Liver (tissue), 8 donors: ENCODE measurements at regions not wholly inside any gene's neighbourhood (a gene's known extent, or its start where the extent isn't known, plus 50 kb on each side); places are given as distances from the start of the nearest gene placed in this dataset.

Experiments
- DNase-seq: peaks from one replicate; pipeline ENCODE4 v3.0.0-alpha.2; 2017; ENCODE audit warnings: low spot score
- H3K27ac ChIP-seq, 2 donors: one replicate each; pipeline ENCODE4 v1.7.0; 2013; ENCODE audit warnings: inconsistent platforms in 2 of 2, low read length in 2 of 2, control low read depth in 1 of 2, low read depth in 1 of 2, mild to moderate bottlenecking in 1 of 2
- H3K27me3 ChIP-seq, 4 donors: one replicate each; pipeline versions ENCODE4 v1.6.1 to v1.7.0; 2013; ENCODE audit warnings: low read length in 3 of 4, inconsistent platforms in 1 of 4, mild to moderate bottlenecking in 1 of 4, moderate library complexity in 1 of 4; ENCODE audit not compliant: control insufficient read depth in 4 of 4, insufficient read depth in 4 of 4
- H3K36me3 ChIP-seq, 4 donors: one replicate each; pipeline versions ENCODE4 v1.6.1 to v1.7.0; 2013; ENCODE audit warnings: low read length in 3 of 4, mild to moderate bottlenecking in 3 of 4, low read depth in 1 of 4, moderate library complexity in 1 of 4; ENCODE audit not compliant: control insufficient read depth in 4 of 4, insufficient read depth in 3 of 4
- H3K4me1 ChIP-seq, 4 donors: one replicate each; pipeline versions ENCODE4 v1.6.1 to v1.7.0; 2013; ENCODE audit warnings: low read length in 3 of 4, mild to moderate bottlenecking in 3 of 4, moderate library complexity in 1 of 4; ENCODE audit not compliant: control insufficient read depth in 4 of 4, insufficient read depth in 4 of 4
- H3K4me3 ChIP-seq, 3 donors: one replicate each; pipeline versions ENCODE4 v1.6.1 to v1.7.0; 2013; ENCODE audit warnings: low read length in 3 of 3, control low read depth in 1 of 3, low read depth in 1 of 3, mild to moderate bottlenecking in 1 of 3
- H3K9ac ChIP-seq, 2 donors: one replicate each; pipeline ENCODE4 v1.7.0; 2013; ENCODE audit warnings: low read length in 2 of 2, mild to moderate bottlenecking in 2 of 2, moderate library complexity in 2 of 2, control low read depth in 1 of 2, low read depth in 1 of 2
- H3K9me3 ChIP-seq, 4 donors: one replicate each; pipeline versions ENCODE4 v1.6.1 to v1.7.0; 2013; ENCODE audit warnings: low read length in 3 of 4; ENCODE audit not compliant: control insufficient read depth in 4 of 4
- ATF3 ChIP-seq: IDR thresholded peaks from 2 replicates; pipeline ENCODE4 v1.6.1; 2016; ENCODE audit warnings: antibody characterized with exemption
- EGR1 ChIP-seq, 2 donors: IDR thresholded peaks; 2 replicates each; pipeline ENCODE4 v1.6.1; 2016 to 2018; ENCODE audit warnings: antibody characterized with exemption in 2 of 2, low read depth in 2 of 2
- FOXA1 ChIP-seq: IDR thresholded peaks from 2 replicates; pipeline ENCODE4 v1.6.1; 2016; ENCODE audit warnings: antibody characterized with exemption
- FOXA2 ChIP-seq: IDR thresholded peaks from 2 replicates; pipeline ENCODE4 v1.6.1; 2016; ENCODE audit warnings: antibody characterized with exemption
- GABPA ChIP-seq, 2 donors: IDR thresholded peaks in 1 of 2; conservative IDR thresholded peaks in 1 of 2; 2 replicates each; pipeline ENCODE4 v1.6.1; 2016; ENCODE audit warnings: antibody characterized with exemption in 2 of 2, mild to moderate bottlenecking in 1 of 2, moderate library complexity in 1 of 2
- HNF4A ChIP-seq, 2 donors: conservative IDR thresholded peaks; 2 replicates each; pipeline ENCODE4 v1.6.1; 2016; ENCODE audit warnings: antibody characterized with exemption in 2 of 2, mild to moderate bottlenecking in 2 of 2
- HNF4G ChIP-seq: IDR thresholded peaks from 2 replicates; pipeline ENCODE4 v1.6.1; 2016; ENCODE audit warnings: antibody characterized with exemption
- JUND ChIP-seq, 2 donors: IDR thresholded peaks; 2 replicates each; pipeline ENCODE4 v1.6.1; 2016; ENCODE audit warnings: antibody characterized with exemption in 2 of 2
- MAX ChIP-seq: IDR thresholded peaks from 2 replicates; pipeline ENCODE4 v1.6.1; 2016; ENCODE audit warnings: antibody characterized with exemption
- NR2F2 ChIP-seq: IDR thresholded peaks from 2 replicates; pipeline ENCODE4 v1.6.1; 2016; ENCODE audit warnings: antibody characterized with exemption
- RAD21 ChIP-seq, 2 donors: IDR thresholded peaks; 2 replicates each; pipeline ENCODE4 v1.6.1; 2016; ENCODE audit warnings: antibody characterized with exemption in 2 of 2, mild to moderate bottlenecking in 2 of 2
- RXRA ChIP-seq, 2 donors: IDR thresholded peaks; 2 replicates each; pipeline ENCODE4 v1.6.1; 2017 to 2018; ENCODE audit warnings: antibody characterized with exemption in 2 of 2, mild to moderate bottlenecking in 1 of 2
- SP1 ChIP-seq: IDR thresholded peaks from 2 replicates; pipeline ENCODE4 v1.6.1; 2018; ENCODE audit warnings: antibody characterized with exemption, mild to moderate bottlenecking
- TAF1 ChIP-seq: conservative IDR thresholded peaks from 2 replicates; pipeline ENCODE4 v1.6.1; 2016; ENCODE audit warnings: antibody characterized with exemption, mild to moderate bottlenecking
- YY1 ChIP-seq: IDR thresholded peaks from 2 replicates; pipeline ENCODE4 v1.6.1; 2016; ENCODE audit warnings: antibody characterized with exemption, mild to moderate bottlenecking
- WGBS: extraction: QIAGEN DNeasy Blood & Tissue Kit; methylation state at CpG from one replicate; pipeline ENCODE4 v1.1.7; 2013; 5-methylcytosine and 5-hydroxymethylcytosine counted together
- TF ChIP-seq, protein P1 (sequence below): fragments of 150-350 bp; IDR thresholded peaks from 2 replicates; pipeline ENCODE4 v1.5.1; 2017; ENCODE audit warnings: improper control_type of control experiment, low read depth, low read length; ENCODE audit not compliant: missing input control
- TF ChIP-seq, protein P2 (sequence below): IDR thresholded peaks from 2 replicates; pipeline ENCODE4 v1.6.1; 2016; ENCODE audit warnings: antibody characterized with exemption
- donor health status: healthy.
- donor health status: healthy.
- donor health status: healthy.
- donor health status: healthy.
- donor health status: healthy.

DNA sequence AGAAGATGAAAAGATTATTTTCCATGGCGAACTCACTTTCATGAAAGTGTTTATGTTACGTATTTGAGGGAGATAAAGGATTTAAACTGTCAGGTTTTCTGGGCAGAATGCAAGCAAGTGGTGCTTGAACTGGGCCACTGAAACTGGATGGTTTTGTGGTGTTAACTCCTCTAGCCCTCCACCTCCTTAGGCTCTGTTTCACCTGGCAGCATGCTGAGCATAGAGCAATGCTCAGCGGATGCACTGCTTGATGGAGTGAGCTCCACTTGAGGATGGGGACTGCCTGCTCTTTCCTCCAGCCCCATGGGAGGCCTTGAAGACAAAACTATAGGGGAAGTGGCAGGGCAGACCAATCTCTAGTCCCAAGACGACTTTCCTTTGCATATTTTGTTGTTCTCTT is 345.8 kb downstream of the TDRD15 start:
- Histone ChIP-seq H3K9me3 (no peaks in the 10 kb centered on the region), H3K9ac (no peak overlapping the region), H3K27ac (no peak overlapping the region), H3K4me3 (no peak overlapping the region), H3K27me3 (no peaks in the 10 kb centered on the region), H3K4me1 (no peaks in the 10 kb centered on the region), H3K36me3 (no peaks in the 10 kb centered on the region)
- no peak for DNase-seq
- no peak for TF ChIP-seq RXRA (IDR thresholded peaks at IDR 0.05)
- TF ChIP-seq YY1, result no peak
- no peak for TF ChIP-seq HNF4A (conservative IDR thresholded peaks at IDR 0.05)
- no peak for TF ChIP-seq JUND (IDR thresholded peaks at IDR 0.05)
- TF ChIP-seq EGR1 (IDR thresholded peaks at IDR 0.05; ENCODE audit: low read depth in 2 of 2), result no peak
- TF ChIP-seq ATF3, result no peak
- TF ChIP-seq NR2F2, result no peak
- no peak for TF ChIP-seq HNF4G
- no peak for TF ChIP-seq GABPA (IDR thresholded peaks at IDR 0.05 in 1 of 2, conservative IDR thresholded peaks at IDR 0.05 in 1 of 2)
- TF ChIP-seq, protein P1, sequence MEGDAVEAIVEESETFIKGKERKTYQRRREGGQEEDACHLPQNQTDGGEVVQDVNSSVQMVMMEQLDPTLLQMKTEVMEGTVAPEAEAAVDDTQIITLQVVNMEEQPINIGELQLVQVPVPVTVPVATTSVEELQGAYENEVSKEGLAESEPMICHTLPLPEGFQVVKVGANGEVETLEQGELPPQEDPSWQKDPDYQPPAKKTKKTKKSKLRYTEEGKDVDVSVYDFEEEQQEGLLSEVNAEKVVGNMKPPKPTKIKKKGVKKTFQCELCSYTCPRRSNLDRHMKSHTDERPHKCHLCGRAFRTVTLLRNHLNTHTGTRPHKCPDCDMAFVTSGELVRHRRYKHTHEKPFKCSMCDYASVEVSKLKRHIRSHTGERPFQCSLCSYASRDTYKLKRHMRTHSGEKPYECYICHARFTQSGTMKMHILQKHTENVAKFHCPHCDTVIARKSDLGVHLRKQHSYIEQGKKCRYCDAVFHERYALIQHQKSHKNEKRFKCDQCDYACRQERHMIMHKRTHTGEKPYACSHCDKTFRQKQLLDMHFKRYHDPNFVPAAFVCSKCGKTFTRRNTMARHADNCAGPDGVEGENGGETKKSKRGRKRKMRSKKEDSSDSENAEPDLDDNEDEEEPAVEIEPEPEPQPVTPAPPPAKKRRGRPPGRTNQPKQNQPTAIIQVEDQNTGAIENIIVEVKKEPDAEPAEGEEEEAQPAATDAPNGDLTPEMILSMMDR, result no peak
- TF ChIP-seq FOXA2, result no peak
- no peak for TF ChIP-seq RAD21 (IDR thresholded peaks at IDR 0.05)
- no peak for TF ChIP-seq SP1
- TF ChIP-seq FOXA1, result no peak
- WGBS, result 78% methylated on average over 4 of the region's 4 CpGs

DNA sequence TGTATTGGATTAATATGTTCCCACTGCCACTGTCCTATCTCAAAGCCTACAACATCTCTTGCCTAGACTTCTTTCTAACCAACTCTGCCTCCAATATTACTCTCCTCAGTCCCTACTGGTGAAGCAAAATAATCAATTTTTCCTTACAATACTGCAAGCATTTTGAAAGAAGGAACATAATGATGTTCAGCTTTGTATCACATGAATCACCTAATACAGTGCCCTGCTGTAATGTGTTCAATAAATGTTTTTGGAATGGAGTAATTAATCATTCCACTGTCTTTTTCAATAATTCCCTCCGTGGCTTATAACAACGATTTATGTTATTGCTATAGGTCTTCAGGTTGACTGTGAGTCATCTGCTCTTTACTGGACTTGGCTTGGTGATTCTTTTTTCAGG is 356.4 kb downstream of the TDRD15 start:
- no peak overlapping the region for H3K9ac ChIP-seq
- H3K4me1 ChIP-seq, result no peaks in the 10 kb centered on the region
- DNase-seq, result no peak
- no peak overlapping the region for H3K4me3 ChIP-seq
- no peak overlapping the region for H3K27ac ChIP-seq
- TF ChIP-seq RXRA (IDR thresholded peaks at IDR 0.05) (no peak), SP1 (no peak), EGR1 (IDR thresholded peaks at IDR 0.05; ENCODE audit: low read depth in 2 of 2) (no peak), FOXA2 (no peak), TAF1 (no peak), ATF3 (no peak), RAD21 (IDR thresholded peaks at IDR 0.05) (no peak), YY1 (no peak), MAX (no peak), HNF4A (conservative IDR thresholded peaks at IDR 0.05) (no peak), FOXA1 (no peak)
- TF ChIP-seq, protein P1, result no peak
- TF ChIP-seq, protein P2, sequence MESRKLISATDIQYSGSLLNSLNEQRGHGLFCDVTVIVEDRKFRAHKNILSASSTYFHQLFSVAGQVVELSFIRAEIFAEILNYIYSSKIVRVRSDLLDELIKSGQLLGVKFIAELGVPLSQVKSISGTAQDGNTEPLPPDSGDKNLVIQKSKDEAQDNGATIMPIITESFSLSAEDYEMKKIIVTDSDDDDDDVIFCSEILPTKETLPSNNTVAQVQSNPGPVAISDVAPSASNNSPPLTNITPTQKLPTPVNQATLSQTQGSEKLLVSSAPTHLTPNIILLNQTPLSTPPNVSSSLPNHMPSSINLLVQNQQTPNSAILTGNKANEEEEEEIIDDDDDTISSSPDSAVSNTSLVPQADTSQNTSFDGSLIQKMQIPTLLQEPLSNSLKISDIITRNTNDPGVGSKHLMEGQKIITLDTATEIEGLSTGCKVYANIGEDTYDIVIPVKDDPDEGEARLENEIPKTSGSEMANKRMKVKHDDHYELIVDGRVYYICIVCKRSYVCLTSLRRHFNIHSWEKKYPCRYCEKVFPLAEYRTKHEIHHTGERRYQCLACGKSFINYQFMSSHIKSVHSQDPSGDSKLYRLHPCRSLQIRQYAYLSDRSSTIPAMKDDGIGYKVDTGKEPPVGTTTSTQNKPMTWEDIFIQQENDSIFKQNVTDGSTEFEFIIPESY, result no peak
- H3K36me3 ChIP-seq, result no peaks in the 10 kb centered on the region
- H3K27me3 ChIP-seq, result no peaks in the 10 kb centered on the region
- H3K9me3 ChIP-seq, result peaks cover 0 to 10% (median 2%) of the 10 kb centered on the region in 4 donors
- 87% methylated on average over 2 of the region's 2 CpGs for WGBS
